ENCODE measurements at regions not wholly inside any gene's neighbourhood (a gene's known extent, or its start where the extent isn't known, plus 50 kb on each side); places are given as distances from the start of the nearest gene placed in this dataset.

GRCh38 chr13:19062801-19063200 lies 118.8 kb downstream of the TUBA3C start:
- TF ChIP-seq CTCF (conservative IDR thresholded peaks at IDR 0.05; ENCODE audit: control insufficient read depth, insufficient read depth, low read depth, low read length), result no peak
- H3K4me3 ChIP-seq (ENCODE audit: control insufficient read depth, low read depth, low read length), result no peak overlapping the region
- no peak for DNase-seq (ENCODE audit: low read depth)

GRCh38 chr13:19062019-19062646 lies 119.5 kb downstream of the TUBA3C start:
- TF ChIP-seq CTCF (conservative IDR thresholded peaks at IDR 0.05; ENCODE audit: control insufficient read depth, insufficient read depth, low read depth, low read length), result no peak
- DNase-seq (ENCODE audit: low read depth), result no peak
- H3K4me3 ChIP-seq (ENCODE audit: control insufficient read depth, low read depth, low read length), result no peak overlapping the region

- TF ChIP-seq CTCF (conservative IDR thresholded peaks at IDR 0.05; ENCODE audit: control insufficient read depth, insufficient read depth, low read depth, low read length), result no peak
- H3K4me3 ChIP-seq (ENCODE audit: control insufficient read depth, low read depth, low read length), result no peak overlapping the region
- no peak for DNase-seq (ENCODE audit: low read depth)
Observed at GRCh38 chr13:19061278-19061677, 120.3 kb downstream of the TUBA3C start.

GRCh38 chr13:19060311-19061002 lies 121.2 kb downstream of the TUBA3C start:
- DNase-seq (ENCODE audit: low read depth), result no peak
- no peak overlapping the region for H3K4me3 ChIP-seq (ENCODE audit: control insufficient read depth, low read depth, low read length)
- no peak for TF ChIP-seq CTCF (conservative IDR thresholded peaks at IDR 0.05; ENCODE audit: control insufficient read depth, insufficient read depth, low read depth, low read length)

GRCh38 chr13:19059016-19059780 lies 122.4 kb downstream of the TUBA3C start:
- H3K4me3 ChIP-seq (ENCODE audit: control insufficient read depth, low read depth, low read length), result no peak overlapping the region
- no peak for DNase-seq (ENCODE audit: low read depth)
- TF ChIP-seq CTCF (conservative IDR thresholded peaks at IDR 0.05; ENCODE audit: control insufficient read depth, insufficient read depth, low read depth, low read length), result no peak

- H3K4me3 ChIP-seq (ENCODE audit: control insufficient read depth, low read depth, low read length), result no peak overlapping the region
- no peak for TF ChIP-seq CTCF (conservative IDR thresholded peaks at IDR 0.05; ENCODE audit: control insufficient read depth, insufficient read depth, low read depth, low read length)
- DNase-seq (ENCODE audit: low read depth), result no peak
Observed at GRCh38 chr13:19058566-19058965, 123.1 kb downstream of the TUBA3C start.
